HG03442 (cell line): ENCODE measurements at regions not wholly inside any gene's neighbourhood (a gene's known extent, or its start where the extent isn't known, plus 50 kb on each side); places are given as distances from the start of the nearest gene placed in this dataset.

Experiments used
- ATAC-seq: cut with Tn5 transposase; IDR thresholded peaks from one replicate; pipeline ENCODE4 v1.9.1; 2021; ENCODE audit warnings: mild to moderate bottlenecking, moderate library complexity; ENCODE audit not compliant: unreplicated experiment

DNA sequence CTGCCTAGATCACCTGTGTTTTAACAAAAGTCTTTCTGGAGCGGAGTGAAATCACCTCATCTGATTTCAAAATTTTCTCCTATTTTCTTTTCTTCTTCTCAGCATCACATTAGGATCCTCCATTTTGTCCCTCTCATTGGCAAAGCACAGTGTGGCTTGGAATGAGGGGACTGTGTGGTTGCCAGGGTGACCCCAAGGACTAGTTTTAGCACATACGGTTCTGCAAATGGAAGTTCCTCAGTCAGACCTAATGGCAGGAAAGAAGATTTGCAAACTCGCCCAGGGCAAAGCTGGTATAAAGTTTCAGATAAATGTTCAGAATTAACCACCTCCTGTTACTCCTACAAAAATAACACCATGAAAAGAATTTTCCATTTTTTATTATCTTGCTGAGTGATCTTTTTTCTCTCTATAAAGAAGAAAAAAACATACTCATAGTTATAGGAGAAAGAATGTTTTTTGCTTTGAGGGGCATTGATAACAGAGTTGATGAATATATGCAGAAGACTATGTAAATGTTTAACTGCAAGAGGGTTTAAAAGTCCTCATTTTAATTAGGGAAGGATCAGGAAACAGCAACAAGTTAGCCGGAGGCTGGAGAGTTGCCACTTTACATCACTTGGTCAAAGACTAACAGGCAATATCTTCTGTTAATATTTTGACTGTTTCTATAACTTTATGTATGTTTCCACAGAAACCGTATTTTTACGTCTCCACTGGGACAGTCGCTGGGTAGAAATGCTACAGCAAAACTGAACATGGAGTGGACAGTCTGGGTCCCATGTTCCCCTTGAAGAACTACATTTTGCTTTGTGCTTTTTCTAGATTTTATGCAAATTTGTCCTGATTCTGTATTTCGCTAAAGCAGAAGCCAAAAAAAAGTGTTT lies 257.8 kb downstream of the NR2F1-AS1 start:
- ATAC-seq, result no peak

DNA sequence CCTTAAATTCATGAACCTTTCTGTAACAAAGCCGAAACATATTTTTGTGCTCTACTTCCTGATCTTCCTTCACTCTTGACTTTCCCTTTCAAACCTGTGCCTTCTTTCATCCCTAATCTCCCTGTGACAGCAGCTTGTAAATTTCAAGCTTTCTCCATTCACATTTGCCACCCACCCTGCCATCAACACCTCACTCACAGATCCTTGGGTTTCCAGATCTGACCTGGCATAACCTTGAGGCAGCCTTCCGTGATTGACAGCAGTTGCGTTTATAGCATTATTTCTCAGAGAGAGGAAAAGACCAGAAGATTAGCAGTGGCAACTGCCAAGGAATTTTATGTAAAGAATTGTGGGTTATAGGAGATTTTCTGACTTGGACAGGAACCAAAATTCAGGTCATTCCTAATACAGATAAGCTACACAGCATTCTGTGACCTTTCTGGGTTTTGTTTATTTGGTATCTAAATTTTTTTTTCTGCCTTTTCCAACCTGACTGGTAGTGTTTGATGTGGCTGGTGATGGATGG lies 260.0 kb downstream of the NR2F1-AS1 start:
- no peak for ATAC-seq

DNA sequence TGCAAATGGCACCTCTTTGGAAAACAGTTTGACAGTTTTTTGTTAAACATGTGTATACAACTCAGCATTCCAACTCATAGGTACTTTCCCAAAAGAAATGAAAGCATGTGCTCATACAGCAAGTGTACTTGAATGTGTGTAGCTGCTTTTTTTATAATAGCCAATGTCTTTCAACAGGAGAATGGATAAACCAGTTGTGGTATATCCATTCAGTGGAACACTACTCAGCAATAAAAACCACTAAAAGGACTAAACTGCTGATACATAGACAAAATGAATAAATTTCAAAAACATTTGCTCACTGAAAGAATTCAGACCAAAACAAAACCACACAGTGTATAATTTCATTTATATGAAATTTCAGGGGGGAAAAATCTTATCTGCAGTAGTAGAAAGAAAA lies 267.3 kb downstream of the NR2F1-AS1 start:
- ATAC-seq, result no peak

DNA sequence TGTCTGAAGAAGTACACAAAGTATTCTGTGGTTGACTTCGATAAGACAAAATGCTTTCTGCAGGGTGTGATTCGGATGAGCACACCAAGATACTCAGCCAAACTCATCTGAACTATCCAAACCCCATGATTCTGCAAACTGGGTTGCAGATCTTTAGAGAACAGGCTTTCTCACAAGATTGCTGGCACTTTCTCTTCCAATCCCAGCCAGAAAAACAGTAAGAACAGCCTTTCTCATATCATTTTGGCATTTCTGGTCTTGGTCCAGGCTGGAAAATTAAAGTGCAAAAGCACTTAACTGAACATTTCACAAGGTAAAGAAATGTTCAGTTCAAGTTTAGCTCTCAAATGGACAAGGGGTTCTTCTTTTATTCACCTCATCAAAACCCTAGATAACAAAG lies 269.1 kb downstream of the NR2F1-AS1 start:
- no peak for ATAC-seq

DNA sequence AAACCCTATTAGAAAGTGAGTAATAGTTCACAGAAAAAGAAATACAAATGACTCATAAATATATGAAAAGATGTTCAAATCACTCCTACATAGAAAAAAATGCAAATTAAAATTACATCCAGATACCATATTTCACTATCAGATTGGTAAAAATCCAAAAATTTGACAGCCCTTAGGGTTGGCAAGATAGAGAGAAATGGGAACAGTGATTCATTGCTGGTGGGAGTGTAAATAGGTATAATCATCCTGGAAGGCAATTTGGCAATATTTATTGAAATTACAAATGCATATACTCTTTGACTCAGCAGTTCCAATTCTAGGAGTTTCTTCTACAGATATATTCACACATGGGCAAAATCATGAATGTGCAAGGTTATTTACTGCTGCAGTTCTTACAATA lies 273.5 kb downstream of the NR2F1-AS1 start:
- no peak for ATAC-seq

DNA sequence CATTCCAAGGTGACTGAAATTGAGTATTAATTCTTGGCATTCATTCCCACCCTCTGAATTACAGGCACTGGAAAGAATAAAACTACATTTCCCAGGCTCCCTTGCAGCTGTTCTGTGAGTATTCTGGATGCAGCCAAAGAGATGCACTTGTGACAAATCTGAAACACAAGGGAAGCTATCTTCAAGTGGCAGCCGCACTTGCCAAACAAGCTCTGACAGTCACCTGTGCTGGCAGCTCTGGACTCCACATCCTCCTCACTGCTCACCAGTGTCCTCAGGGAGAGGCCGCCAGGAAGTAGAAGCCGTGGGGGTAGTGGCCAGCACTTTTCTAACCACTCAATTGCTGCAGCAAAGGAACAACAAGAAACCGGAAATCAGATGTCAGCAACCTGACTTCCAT lies 275.0 kb downstream of the NR2F1-AS1 start:
- ATAC-seq, result no peak

DNA sequence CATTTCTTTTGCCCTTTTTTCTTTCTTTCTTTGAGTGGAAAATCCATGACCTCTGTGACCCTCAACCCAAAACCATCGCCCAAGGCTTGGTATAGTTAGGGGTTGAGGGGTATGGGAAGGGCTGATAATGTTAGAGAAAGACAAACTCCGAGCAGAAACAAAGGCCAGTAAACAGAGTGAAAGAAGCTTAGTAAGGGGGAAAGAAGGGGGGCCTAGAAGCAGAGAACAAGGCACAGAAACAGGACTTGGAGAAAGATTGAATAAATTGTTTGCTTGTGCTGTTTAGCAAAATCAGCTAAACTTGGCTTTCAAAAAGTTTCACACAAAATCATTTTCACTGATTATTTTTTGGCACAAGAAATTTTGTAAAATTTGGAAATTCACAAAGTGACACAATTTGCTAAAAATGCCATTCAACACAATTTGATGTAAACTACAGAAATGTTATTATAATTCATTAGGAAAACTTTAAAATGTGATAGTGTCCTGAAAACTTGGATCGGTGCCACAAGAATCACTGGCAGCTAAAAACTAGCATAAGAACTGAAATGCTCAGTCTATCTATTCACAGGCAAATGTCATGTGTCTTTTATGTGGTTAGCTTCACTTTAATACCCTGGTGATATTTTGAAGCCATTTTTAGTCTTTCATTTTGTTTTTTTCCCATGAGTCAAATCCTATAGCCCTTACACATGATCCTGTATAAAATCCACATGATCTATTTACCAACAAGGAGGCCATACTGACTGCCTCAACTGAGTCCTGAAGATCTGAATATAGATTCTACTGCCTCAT lies 276.4 kb downstream of the NR2F1-AS1 start:
- no peak for ATAC-seq

DNA sequence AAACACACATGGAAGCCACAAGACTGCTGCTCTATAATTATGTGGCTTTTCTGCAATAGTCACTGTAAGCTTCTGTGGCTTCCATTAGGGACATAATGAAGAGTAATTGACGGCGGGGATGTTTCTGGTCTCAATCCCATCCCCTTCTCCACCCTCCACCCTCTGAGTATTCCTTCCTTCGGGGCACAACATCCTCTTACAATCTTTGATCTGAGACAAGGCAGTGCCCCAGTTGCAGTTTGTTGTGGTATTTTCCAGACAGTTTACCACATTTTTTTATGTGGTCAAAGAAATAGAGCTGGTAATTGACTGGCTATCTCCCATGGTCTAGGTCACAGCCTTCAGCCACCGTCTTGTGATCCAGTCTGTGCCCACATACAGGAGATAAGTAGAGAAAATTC lies 277.7 kb downstream of the NR2F1-AS1 start:
- ATAC-seq, result no peak

DNA sequence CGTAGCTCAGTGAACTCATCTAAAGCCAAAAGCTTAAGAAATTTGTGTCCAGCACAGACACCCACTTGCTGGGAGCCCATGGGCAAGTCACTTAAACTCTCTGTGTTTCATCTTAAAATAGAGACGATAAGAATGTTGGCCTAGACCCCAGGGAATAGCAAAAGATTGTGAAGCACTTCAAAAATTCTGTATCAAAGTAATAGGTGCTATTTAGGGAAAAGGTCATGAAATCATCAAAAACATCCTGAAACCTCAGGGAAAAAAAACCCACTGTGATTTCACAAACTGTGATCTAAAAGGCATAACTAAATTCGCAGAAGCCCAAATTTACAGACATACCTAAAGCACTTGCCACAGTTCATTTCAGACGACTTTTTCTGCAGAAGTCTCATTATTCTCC lies 278.3 kb downstream of the NR2F1-AS1 start:
- ATAC-seq, result no peak

DNA sequence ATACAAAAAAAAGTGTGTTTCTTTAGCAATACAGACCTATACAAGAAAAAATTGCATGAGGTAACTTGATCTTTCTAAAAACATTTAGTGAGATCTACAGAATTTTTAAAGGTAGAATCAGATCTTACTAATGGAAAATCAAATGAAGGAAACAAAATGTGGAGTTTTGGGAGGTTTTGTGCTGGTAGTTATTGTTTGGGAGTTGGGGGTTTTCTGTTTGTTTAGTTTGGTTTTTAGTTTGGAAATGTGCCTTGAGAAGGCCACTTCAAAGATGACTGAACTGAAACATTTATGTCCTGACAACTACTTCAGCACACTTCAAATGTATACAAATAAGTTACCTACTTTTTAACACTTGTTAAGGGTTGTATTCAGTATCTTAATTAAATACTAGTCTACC lies 280.1 kb downstream of the NR2F1-AS1 start:
- ATAC-seq, result no peak

DNA sequence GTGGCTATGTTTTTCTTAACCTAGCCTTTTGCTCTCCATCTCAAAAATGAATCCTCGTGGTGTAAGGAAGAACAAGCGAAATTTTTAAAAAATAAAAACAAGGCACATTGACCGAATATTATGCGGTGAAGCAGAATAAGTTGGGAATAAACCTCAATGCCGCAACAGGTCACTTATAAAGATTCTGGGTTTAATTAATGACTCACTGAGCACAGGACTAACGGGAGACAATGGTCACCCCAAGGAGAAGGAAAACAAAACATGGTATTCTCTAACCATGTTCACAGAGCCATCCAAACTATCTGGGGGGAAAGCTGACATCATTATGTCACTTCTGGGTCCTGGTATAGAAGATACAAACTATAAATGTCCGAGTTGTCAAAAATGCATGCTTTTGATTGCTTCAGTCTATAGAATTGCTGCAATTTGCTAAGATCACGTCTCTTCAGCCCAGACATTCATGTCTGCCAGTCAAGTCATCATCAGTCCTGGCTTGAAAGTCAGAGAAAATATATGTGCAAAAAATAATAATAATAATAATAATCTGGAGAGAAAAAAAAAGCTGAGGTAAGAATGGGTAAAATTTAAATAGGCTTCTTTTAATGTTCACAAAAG lies 280.6 kb downstream of the NR2F1-AS1 start:
- no peak for ATAC-seq

DNA sequence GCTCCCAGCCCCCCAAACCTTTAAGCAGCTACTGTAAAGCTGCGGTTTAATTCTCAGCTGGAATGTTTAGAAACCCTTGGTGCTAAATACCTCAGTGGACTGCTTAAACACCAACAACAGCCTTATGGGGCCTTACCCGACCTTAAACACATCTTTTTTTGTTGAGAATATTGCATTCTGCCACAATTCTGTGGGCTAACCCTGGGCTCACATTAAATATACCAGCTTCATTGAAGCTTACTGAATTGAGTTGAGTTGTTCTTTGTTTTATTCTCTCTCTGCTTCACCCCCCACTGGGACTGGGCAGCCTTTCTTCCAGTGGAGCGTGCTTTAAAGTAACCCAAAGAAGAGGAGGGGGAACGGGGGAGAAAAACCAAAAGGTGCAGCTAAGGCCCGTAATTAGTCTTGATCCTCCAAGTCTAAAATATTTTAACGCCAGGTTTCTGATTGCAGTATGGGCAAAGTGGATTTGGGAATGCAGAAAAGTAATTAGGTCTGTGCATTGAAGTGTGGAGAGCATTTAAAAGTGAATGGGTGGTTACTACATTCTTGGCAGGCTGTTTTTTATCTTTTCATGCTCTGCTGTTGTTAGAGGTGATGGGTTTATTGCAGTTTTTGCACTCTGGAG lies 281.2 kb downstream of the NR2F1-AS1 start:
- no peak for ATAC-seq

DNA sequence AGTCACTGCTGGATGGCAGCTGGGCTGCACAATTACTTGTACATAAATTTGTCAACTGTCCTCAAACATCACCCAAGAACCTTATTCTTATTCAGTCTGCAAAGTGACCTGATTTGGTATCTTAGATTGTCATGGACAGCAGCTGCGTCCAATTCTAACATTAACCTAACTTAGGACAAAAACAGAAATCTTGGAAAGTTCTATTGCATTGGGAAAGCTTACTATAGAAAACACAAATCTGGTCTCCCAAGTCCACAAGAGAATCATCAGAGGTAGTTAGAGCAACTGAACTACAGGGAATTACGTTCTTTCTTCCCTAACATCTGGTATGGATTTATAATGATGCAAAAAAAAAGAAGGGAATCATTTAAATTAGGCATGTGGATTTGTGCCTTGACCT lies 283.9 kb downstream of the NR2F1-AS1 start:
- ATAC-seq, result no peak

DNA sequence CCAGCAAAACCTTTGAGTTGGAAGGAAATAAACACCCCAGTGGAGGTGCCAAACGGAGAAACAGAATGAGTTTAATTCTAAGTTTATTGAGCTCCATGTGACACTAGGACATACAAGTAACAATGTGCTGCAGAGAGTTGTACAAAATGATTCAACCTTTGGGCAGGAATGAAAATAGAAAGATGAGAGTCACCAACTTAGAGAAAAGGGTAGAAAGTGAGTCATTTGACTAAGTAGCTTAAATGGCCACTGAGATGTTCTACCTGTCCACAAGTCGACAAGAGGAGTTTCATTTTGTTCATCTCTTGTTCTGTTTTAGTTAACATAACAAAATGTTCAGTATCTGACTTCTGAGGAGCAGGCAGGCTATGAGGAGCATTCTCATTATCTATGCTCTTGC lies 284.7 kb downstream of the NR2F1-AS1 start:
- peak; percentile 45 for ATAC-seq

DNA sequence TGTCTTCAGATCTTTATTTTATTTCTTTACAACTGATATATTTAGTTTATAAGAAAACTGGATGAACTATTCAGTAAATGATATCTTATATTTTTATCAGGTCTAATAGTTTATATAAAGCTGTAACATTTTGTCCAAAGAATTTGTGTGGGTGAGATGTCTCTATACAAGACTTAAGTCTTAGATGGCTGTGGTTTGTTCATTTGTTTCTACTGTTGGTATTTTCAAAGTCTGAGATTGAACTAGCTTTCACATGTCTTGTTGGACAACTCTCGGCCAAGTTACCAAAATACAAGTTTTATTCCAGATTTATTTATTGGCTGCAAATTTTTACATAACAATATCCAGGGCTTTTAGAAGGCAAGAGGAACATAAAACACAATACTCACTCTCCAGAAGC lies 286.0 kb downstream of the NR2F1-AS1 start:
- ATAC-seq, result no peak

DNA sequence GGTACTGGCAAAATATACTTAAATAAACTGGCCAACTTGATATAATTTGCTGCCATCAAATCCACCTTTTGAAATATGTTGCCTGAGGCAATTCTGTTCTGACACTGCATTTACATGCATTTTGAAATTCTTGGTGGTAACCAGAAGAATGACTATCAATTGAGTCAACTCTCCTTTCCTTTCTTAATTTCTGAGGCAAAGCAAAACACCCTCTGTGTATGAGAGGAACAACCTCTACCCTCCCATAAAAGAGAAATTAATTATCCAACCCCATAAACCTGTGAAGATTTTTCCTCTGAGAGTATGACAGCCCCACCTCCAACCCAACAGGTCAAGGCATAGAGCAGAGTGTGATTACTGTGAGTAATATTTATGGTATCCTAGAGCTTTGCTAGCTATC lies 286.8 kb downstream of the NR2F1-AS1 start:
- ATAC-seq, result no peak

DNA sequence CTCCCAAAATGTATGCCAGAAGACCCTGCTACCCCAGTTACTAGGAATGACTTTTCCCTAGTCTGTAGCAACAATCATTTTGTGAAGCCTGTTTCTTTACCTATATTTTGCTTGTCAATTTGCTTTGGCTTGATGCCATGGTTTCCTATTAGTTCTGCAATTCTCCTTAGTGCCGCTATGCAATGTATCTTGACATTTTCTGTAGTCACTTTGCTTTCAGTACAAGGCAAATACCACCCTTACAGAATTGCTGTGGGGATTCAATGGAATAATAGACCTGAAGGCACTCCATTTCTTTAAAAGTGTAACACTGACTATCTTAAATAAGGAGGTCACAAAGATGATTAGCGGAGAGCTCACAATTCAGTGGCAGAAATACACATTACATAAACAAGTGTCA lies 291.1 kb downstream of the NR2F1-AS1 start:
- no peak for ATAC-seq

DNA sequence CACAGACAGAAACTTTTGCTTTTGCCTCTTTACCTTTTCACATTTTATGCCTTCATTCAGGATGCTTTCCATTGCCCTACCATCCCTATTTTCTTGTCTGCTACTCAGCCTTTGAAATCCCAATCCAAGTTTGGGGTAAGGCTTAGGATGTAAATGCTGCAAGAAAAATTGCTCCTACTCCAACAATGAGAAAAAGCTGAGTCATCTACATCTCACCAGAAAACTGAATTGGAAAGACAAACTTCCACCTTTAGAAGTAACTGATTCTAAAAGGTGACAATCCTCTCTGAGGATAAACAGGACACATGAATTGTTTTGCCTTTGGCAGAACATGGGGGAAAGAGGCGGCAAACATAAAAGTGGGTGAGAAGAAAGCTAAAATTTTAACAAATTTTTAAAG lies 295.6 kb downstream of the NR2F1-AS1 start:
- no peak for ATAC-seq

DNA sequence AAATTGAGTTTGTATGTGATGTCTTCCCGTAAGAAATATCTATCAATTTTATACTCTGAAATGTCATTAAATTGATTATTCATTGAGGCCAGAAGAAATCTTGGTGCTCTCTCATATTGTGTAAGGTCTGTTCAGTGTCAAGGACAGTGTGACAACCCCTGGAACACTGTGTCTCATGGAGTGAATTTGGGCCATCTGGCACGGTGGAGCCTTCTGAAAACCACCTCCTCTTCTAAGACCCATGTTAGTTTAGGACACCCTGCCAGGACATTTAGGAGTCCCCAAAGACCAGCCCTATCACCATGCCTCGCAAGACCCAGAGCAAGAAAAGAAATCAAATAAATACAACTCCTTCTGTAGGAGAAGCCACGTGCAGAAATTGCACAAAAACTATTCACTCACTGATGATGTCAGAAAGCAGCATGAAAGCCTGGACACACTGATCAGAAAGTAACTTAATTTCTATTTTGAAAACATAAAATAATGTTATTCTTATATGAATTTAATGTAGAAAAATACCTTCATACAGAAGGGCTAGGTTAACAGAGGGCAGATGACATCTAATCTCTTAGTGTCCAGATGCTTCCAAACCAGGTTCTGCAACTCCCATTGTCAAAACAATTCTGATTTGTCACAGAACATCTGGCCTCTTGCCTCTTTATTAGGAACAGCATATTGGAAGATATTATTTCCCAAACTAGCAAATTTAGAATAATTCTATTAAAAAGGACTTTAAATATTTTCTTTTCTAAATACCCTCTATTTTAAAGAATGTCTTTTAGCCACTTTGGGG lies 298.8 kb downstream of the NR2F1-AS1 start:
- no peak for ATAC-seq

DNA sequence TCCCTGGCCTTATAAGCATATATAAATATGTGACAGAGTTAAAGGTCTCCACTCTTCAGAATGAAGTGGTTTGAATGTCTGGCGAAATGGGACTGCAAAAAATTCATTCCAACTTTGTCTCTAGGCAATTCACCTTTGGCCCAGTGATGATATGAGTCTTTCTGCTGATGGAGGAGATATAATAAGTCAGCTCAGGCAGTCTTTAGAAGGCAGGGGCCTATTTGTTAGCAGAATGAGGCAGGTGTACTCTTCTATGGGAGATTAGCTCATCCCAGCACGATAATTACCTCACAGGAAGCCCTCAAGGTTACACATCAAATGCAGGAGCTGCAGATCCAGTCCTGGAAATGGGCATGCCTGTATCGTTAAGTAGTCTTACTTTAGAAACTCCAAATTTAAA lies 300.5 kb downstream of the NR2F1-AS1 start:
- no peak for ATAC-seq
